HEK293T (cell line): ENCODE measurements at regions not wholly inside any gene's neighbourhood (a gene's known extent, or its start where the extent isn't known, plus 50 kb on each side); places are given as distances from the start of the nearest gene placed in this dataset.
"Not testable (repeated sequence)": the region's sequence is repeated elsewhere in the genome, so short reads cannot be mapped to it uniquely, and the experiment has no call there.

ENCODE experiments used
- ARNT ChIP-seq: fragments of 450-650 bp; IDR thresholded peaks from 2 replicates; pipeline ENCODE4 v1.6.1; 2017; ENCODE audit warnings: mild to moderate bottlenecking
- BHLHE40 ChIP-seq: fragments of 450-650 bp; IDR thresholded peaks from 2 replicates; pipeline ENCODE4 v1.6.1; 2016; ENCODE audit warnings: mild to moderate bottlenecking, moderate library complexity, borderline replicate concordance
- L3MBTL2 ChIP-seq: fragments of 450-650 bp; conservative IDR thresholded peaks from 2 replicates; pipeline ENCODE4 v1.6.1; 2016; ENCODE audit warnings: mild to moderate bottlenecking
- SUZ12 ChIP-seq: fragments of 450-650 bp; IDR thresholded peaks from 2 replicates; pipeline ENCODE4 v1.6.1; 2016; ENCODE audit warnings: mild to moderate bottlenecking
- ZNF384 ChIP-seq: fragments of 450-650 bp; IDR thresholded peaks from 2 replicates; pipeline ENCODE4 v1.6.1; 2016

DNA sequence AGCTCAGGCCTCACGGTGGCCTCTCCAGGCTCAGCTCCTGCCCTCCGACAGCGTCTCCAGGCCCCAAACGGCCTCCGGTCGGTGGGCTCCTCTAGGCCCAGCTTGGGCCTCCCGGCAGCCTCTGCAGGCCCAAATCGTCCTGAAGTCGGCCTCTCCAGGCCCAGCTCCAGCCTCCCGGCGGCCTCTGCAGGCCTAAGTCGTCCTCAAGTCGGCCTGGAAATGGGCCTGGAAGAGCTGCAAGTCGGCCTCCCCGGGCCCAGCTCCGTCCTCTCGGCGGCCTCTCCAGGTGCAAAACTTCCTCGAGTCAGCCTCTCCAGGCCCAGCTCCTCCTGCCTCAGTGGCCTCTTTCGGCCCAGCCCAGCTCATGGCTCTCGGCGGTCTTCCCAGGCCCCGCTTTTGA is 156.2 kb upstream of the CDK13 start:
- not testable (repeated sequence) for TF ChIP-seq ZNF384, L3MBTL2, ARNT, BHLHE40, SUZ12
